ENCODE measurements at regions not wholly inside any gene's neighbourhood (a gene's known extent, or its start where the extent isn't known, plus 50 kb on each side); places are given as distances from the start of the nearest gene placed in this dataset.

GRCh38 chr1:168920456-168921094 is 185.9 kb upstream of the ATP1B1 start:
- Mint-ChIP-seq H3K27ac (no peak overlapping the region), H3K9me3 (peaks cover 0 to 1% (median 0%) of the 10 kb centered on the region in 6 donors), H3K4me1 (peaks cover 8 to 12% of the 10 kb centered on the region in 2 donors), H3K27me3 (ENCODE audit: low read depth in 3 of 3) (peaks cover 0 to 4% (median 1%) of the 10 kb centered on the region in 3 donors), H3K4me3 (no peak overlapping the region), H3K36me3 (no peaks in the 10 kb centered on the region)
- DNase-seq, result no peak

- no peak overlapping the region for H3K27ac Mint-ChIP-seq
- peaks cover 8 to 12% of the 10 kb centered on the region in 2 donors for H3K4me1 Mint-ChIP-seq
- no peak overlapping the region for H3K4me3 Mint-ChIP-seq
- H3K27me3 Mint-ChIP-seq (ENCODE audit: low read depth in 3 of 3), result peaks cover 0 to 4% (median 1%) of the 10 kb centered on the region in 3 donors
- no peaks in the 10 kb centered on the region for H3K36me3 Mint-ChIP-seq
- peaks cover 0 to 1% (median 0%) of the 10 kb centered on the region in 6 donors for H3K9me3 Mint-ChIP-seq
- DNase-seq, result no peak
These were observed 184.9 kb upstream of the ATP1B1 start for GRCh38 chr1:168921629-168922028.

GRCh38 chr1:168923521-168924136 is 182.9 kb upstream of the ATP1B1 start:
- DNase-seq, result no peak
- Mint-ChIP-seq H3K9me3 (peaks cover 0 to under 1% (median 0%) of the 10 kb centered on the region in 6 donors), H3K36me3 (no peaks in the 10 kb centered on the region), H3K27ac (no peak overlapping the region), H3K4me1 (peaks cover 8 to 12% of the 10 kb centered on the region in 2 donors), H3K4me3 (no peak overlapping the region), H3K27me3 (ENCODE audit: low read depth in 3 of 3) (peaks cover 3 to 11% (median 6%) of the 10 kb centered on the region in 3 donors)

GRCh38 chr1:168924976-168925375 is 181.5 kb upstream of the ATP1B1 start:
- Mint-ChIP-seq H3K36me3 (no peaks in the 10 kb centered on the region), H3K4me1 (peaks cover 7 to 12% of the 10 kb centered on the region in 2 donors), H3K9me3 (peaks cover 0 to 3% (median 0%) of the 10 kb centered on the region in 6 donors), H3K4me3 (no peak overlapping the region), H3K27me3 (ENCODE audit: low read depth in 3 of 3) (peaks cover 3 to 11% (median 3%) of the 10 kb centered on the region in 3 donors), H3K27ac (no peak overlapping the region)
- no peak for DNase-seq

- Mint-ChIP-seq H3K4me1 (peaks cover 7 to 12% of the 10 kb centered on the region in 2 donors), H3K4me3 (no peak overlapping the region), H3K27me3 (ENCODE audit: low read depth in 3 of 3) (peaks cover 3 to 11% (median 4%) of the 10 kb centered on the region in 3 donors), H3K27ac (no peak overlapping the region), H3K36me3 (no peaks in the 10 kb centered on the region), H3K9me3 (peaks cover 0 to 3% (median 0%) of the 10 kb centered on the region in 6 donors)
- DNase-seq, result no peak
These were observed 180.3 kb upstream of the ATP1B1 start for GRCh38 chr1:168926236-168926635.

GRCh38 chr1:168932539-168932938 is 174.0 kb upstream of the ATP1B1 start:
- peaks cover 3 to 15% (median 7%) of the 10 kb centered on the region in 3 donors for H3K27me3 Mint-ChIP-seq (ENCODE audit: low read depth in 3 of 3)
- peaks cover 0 to 4% (median 0%) of the 10 kb centered on the region in 6 donors for H3K9me3 Mint-ChIP-seq
- no peak overlapping the region for H3K4me3 Mint-ChIP-seq
- no peak overlapping the region for H3K27ac Mint-ChIP-seq
- no peak for DNase-seq
- no peaks in the 10 kb centered on the region for H3K4me1 Mint-ChIP-seq
- H3K36me3 Mint-ChIP-seq, result peaks cover 0 to 7% (median 0%) of the 10 kb centered on the region in 3 donors

- Mint-ChIP-seq H3K27ac (no peak overlapping the region), H3K27me3 (ENCODE audit: low read depth in 3 of 3) (peaks cover under 1 to 9% (median 5%) of the 10 kb centered on the region in 3 donors), H3K9me3 (peaks cover 0 to 4% (median 0%) of the 10 kb centered on the region in 6 donors), H3K36me3 (peaks cover 0 to 7% (median 0%) of the 10 kb centered on the region in 3 donors), H3K4me3 (no peak overlapping the region), H3K4me1 (no peaks in the 10 kb centered on the region)
- DNase-seq, result no peak
These were observed 173.2 kb upstream of the ATP1B1 start for GRCh38 chr1:168933141-168933805.

GRCh38 chr1:168939110-168939946 is 167.2 kb upstream of the ATP1B1 start:
- Mint-ChIP-seq H3K36me3 (peaks cover 0 to 12% (median 6%) of the 10 kb centered on the region in 3 donors), H3K27me3 (ENCODE audit: low read depth in 3 of 3) (peaks cover 0 to 5% (median 1%) of the 10 kb centered on the region in 3 donors), H3K9me3 (peaks cover 0 to 2% (median 0%) of the 10 kb centered on the region in 6 donors), H3K4me3 (no peak overlapping the region), H3K27ac (no peak overlapping the region), H3K4me1 (no peaks in the 10 kb centered on the region)
- no peak for DNase-seq

- Mint-ChIP-seq H3K4me3 (no peak overlapping the region), H3K27ac (no peak overlapping the region), H3K9me3 (peaks cover 0 to 2% (median 0%) of the 10 kb centered on the region in 6 donors)
These were observed 166.6 kb upstream of the ATP1B1 start for GRCh38 chr1:168939947-168940223.

GRCh38 chr1:168941640-168942039 is 164.8 kb upstream of the ATP1B1 start:
- H3K4me1 Mint-ChIP-seq, result no peaks in the 10 kb centered on the region
- H3K9me3 Mint-ChIP-seq, result peaks cover 0 to 1% (median 0%) of the 10 kb centered on the region in 6 donors

More at GRCh38 chr1:168939947-168940223, 166.6 kb upstream of the ATP1B1 start:
- Mint-ChIP-seq H3K4me1 (no peaks in the 10 kb centered on the region), H3K36me3 (peaks cover 0 to 12% (median 6%) of the 10 kb centered on the region in 3 donors), H3K27me3 (ENCODE audit: low read depth in 3 of 3) (peaks cover 0 to 1% (median under 1%) of the 10 kb centered on the region in 3 donors)
- DNase-seq, result no peak

GRCh38 chr1:168942165-168942564 is 164.3 kb upstream of the ATP1B1 start:
- Mint-ChIP-seq H3K27ac (no peak overlapping the region), H3K4me3 (no peak overlapping the region), H3K4me1 (no peaks in the 10 kb centered on the region), H3K27me3 (ENCODE audit: low read depth in 3 of 3) (peaks cover 0 to 2% (median 1%) of the 10 kb centered on the region in 3 donors), H3K36me3 (peaks cover 0 to 6% (median 5%) of the 10 kb centered on the region in 3 donors), H3K9me3 (no peaks in the 10 kb centered on the region)
- no peak for DNase-seq

More at GRCh38 chr1:168941640-168942039, 164.8 kb upstream of the ATP1B1 start:
- DNase-seq, result no peak
- H3K36me3 Mint-ChIP-seq, result peaks cover 0 to 6% (median 5%) of the 10 kb centered on the region in 3 donors
- no peak overlapping the region for H3K4me3 Mint-ChIP-seq
- H3K27ac Mint-ChIP-seq, result no peak overlapping the region
- peaks cover 0 to 2% (median 1%) of the 10 kb centered on the region in 3 donors for H3K27me3 Mint-ChIP-seq (ENCODE audit: low read depth in 3 of 3)

- no peaks in the 10 kb centered on the region for H3K4me1 Mint-ChIP-seq
- H3K9me3 Mint-ChIP-seq, result no peaks in the 10 kb centered on the region
- no peak for DNase-seq
- no peak overlapping the region for H3K27ac Mint-ChIP-seq
- H3K27me3 Mint-ChIP-seq (ENCODE audit: low read depth in 3 of 3), result peaks cover 0 to 2% (median 0%) of the 10 kb centered on the region in 3 donors
- H3K4me3 Mint-ChIP-seq, result no peak overlapping the region
- peaks cover 0 to 3% (median 3%) of the 10 kb centered on the region in 3 donors for H3K36me3 Mint-ChIP-seq
These were observed 160.6 kb upstream of the ATP1B1 start for GRCh38 chr1:168945870-168946269.

- H3K9me3 Mint-ChIP-seq, result no peaks in the 10 kb centered on the region
- no peaks in the 10 kb centered on the region for H3K36me3 Mint-ChIP-seq
- DNase-seq, result no peak
- no peaks in the 10 kb centered on the region for H3K4me1 Mint-ChIP-seq
- no peak overlapping the region for H3K4me3 Mint-ChIP-seq
- no peak overlapping the region for H3K27ac Mint-ChIP-seq
- H3K27me3 Mint-ChIP-seq (ENCODE audit: low read depth in 3 of 3), result peaks cover 0 to 2% (median 0%) of the 10 kb centered on the region in 3 donors
These were observed 159.4 kb upstream of the ATP1B1 start for GRCh38 chr1:168947041-168947440.
